Activated T-cell treated with anti-CD3 and anti-CD28 coated beads, Interleukin-2, amount 50 U/mL, for 72 hours (primary cell): ENCODE measurements at regions not wholly inside any gene's neighbourhood (a gene's known extent, or its start where the extent isn't known, plus 50 kb on each side); places are given as distances from the start of the nearest gene placed in this dataset.

Experiments
- ATAC-seq, 2 donors: fragments of 150-1000 bp; cut with Tn5 transposase; replicated peaks in 1 of 2; 2 replicates each; pipeline ENCODE4 v1.10.0; 2021; ENCODE audit warnings: moderate library complexity in 2 of 2, mild to moderate bottlenecking in 1 of 2
- DNase-seq, 2 donors: peaks; one replicate each; pipeline ENCODE4 v3.0.0; 2021 to 2022; ENCODE audit warnings: mixed read lengths in 1 of 2
- H3K27ac Mint-ChIP-seq: one replicate; pipeline ENCODE4 v1.8.0; 2022; ENCODE audit warnings: mild to moderate bottlenecking, moderate library complexity, mixed read lengths
- H3K27me3 Mint-ChIP-seq: one replicate; pipeline ENCODE4 v1.8.0; 2022; ENCODE audit warnings: low read depth, mixed read lengths
- H3K36me3 Mint-ChIP-seq, 2 donors: one replicate each; pipeline ENCODE4 v1.8.0; 2022; ENCODE audit warnings: mixed read lengths in 2 of 2, mild to moderate bottlenecking in 1 of 2; ENCODE audit not compliant: insufficient read depth in 2 of 2
- H3K4me1 Mint-ChIP-seq: one replicate; pipeline ENCODE4 v1.8.0; 2022; ENCODE audit warnings: low read depth, mixed read lengths
- H3K4me3 Mint-ChIP-seq, 2 donors: one replicate each; pipeline ENCODE4 v1.8.0; 2022; ENCODE audit warnings: mild to moderate bottlenecking in 2 of 2, mixed read lengths in 2 of 2, moderate library complexity in 2 of 2
- H3K9me3 Mint-ChIP-seq, 2 donors: one replicate each; pipeline ENCODE4 v1.8.0; 2022; ENCODE audit warnings: mixed read lengths in 2 of 2

DNA sequence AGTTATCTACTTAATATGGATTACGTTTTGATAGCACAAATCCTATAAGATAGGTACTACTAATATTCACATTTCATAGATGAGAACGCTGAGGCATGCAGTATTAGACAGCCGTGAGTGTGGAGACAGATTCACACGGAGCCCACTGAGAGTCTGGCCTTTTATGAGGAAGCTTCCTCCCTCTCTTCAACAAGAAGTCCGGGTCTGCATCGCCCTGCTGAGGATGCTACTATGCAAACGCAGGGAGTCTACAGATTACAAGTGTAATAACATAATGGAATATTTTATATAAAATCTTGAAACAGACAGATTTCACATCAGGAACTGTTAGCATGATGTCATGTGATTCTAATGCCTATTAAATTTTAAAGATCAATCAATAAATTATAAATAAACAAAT, 255.9 kb upstream of the GLI3 start:
- no peak overlapping the region for H3K27ac Mint-ChIP-seq
- H3K9me3 Mint-ChIP-seq: peaks cover 2 to 3% of the 10 kb centered on the region in 2 donors
- ATAC-seq (no peak), DNase-seq (no peak)
- no peak overlapping the region for H3K4me3 Mint-ChIP-seq
- peaks cover 26% of the 10 kb centered on the region for H3K27me3 Mint-ChIP-seq
- no peaks in the 10 kb centered on the region for H3K4me1 Mint-ChIP-seq
- peaks cover 1 to 2% of the 10 kb centered on the region in 2 donors for H3K36me3 Mint-ChIP-seq

DNA sequence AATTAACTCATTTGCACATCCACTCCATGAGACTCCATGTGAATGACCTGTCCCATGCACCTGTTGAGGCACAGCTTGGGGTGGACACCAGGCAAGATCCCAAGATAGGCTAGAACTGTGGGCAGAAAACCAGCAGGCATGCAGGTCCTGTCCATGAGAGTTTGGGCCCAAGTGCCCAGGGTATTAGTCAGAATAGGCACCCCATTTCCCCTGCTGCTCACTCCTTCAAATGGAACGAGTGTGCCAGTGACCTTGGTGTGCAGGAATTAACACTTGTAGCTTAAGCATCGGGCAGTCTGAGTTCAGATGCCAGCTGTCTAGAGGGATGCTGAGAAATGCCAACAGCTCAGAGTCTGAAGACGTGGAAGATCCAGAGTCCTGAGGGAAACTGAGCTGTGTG, 254.1 kb upstream of the GLI3 start:
- ATAC-seq (no peak), DNase-seq (no peak)
- Mint-ChIP-seq H3K4me1 (no peaks in the 10 kb centered on the region), H3K4me3 (no peak overlapping the region), H3K27me3 (peaks cover 24% of the 10 kb centered on the region), H3K9me3 (peaks cover 2 to 5% of the 10 kb centered on the region in 2 donors), H3K27ac (no peak overlapping the region), H3K36me3 (peaks cover 1 to 2% of the 10 kb centered on the region in 2 donors)

DNA sequence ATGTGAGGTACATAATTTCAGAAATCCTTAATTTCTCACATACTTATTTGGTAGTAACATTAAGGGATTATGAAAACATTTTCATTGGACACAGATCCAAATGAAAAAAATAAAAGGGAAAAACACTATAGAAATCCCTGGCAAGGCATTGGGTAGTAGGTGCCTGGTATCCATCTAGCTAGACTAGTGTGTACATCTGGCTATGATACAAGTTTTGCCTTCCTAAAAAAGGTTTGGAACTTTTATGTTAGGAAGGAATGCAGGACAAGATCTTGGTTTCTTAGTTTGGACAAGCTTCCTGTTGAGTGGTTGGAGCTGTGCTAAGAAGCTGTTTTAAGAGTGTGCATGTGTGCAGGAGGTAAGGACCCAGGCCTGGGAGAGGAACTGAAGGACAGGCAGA, 252.3 kb upstream of the GLI3 start:
- Mint-ChIP-seq H3K27ac (no peak overlapping the region), H3K36me3 (peaks cover 0 to 1% of the 10 kb centered on the region in 2 donors), H3K27me3 (peaks cover 10% of the 10 kb centered on the region), H3K9me3 (peaks cover 0 to 2% of the 10 kb centered on the region in 2 donors), H3K4me3 (no peak overlapping the region), H3K4me1 (no peaks in the 10 kb centered on the region)
- no peak for ATAC-seq
- no peak for DNase-seq

DNA sequence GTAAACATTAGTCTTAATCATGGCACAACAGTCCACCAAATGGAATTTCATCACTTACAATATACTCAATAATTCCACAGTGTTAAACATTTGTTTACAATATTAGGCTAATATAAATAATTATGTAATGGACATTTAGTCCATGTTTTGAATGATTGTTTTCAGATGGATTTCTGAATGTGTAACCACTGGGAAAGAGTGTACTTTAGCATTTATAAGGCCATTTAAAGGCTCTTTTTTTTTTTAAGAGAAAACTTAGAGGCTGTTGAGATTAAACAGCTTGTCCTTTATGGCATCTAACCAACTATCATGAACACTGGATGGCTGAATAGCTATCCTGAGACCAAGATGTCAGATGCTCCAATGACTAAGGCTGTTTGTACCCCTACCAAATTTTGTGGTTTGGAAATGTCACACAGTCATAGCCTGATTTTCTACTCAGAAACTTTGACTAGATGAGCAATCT, 248.3 kb upstream of the GLI3 start:
- Mint-ChIP-seq H3K27ac (no peak overlapping the region), H3K27me3 (peaks cover 6% of the 10 kb centered on the region), H3K36me3 (peaks cover 0 to 1% of the 10 kb centered on the region in 2 donors), H3K4me3 (no peak overlapping the region), H3K9me3 (peaks cover 2 to 3% of the 10 kb centered on the region in 2 donors), H3K4me1 (no peaks in the 10 kb centered on the region)
- DNase-seq: no peak
- peak; percentile 57 to 70 for ATAC-seq

DNA sequence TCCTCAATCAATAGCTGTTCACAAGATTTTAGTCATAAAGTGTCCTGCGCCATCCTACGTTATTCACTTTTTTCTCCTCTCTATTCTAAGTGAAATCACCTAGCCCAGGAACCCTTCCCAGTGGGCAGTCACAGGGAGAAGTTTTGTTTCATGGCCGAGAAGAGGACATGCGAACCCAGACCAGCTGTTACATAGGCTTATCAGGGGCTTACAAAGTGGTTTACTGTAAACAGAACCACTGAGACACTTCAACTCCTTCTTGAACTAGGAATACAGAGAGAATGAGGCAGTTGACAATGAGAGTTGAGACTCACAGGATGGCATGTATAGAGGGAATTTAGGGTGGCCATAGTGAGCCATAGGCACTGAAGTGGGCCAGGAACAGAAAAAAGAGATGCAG, 246.9 kb upstream of the GLI3 start:
- DNase-seq: no peak
- Mint-ChIP-seq H3K27ac (no peak overlapping the region), H3K4me1 (no peaks in the 10 kb centered on the region), H3K4me3 (no peak overlapping the region), H3K9me3 (peaks cover 2 to 3% of the 10 kb centered on the region in 2 donors), H3K36me3 (peaks cover 0 to 1% of the 10 kb centered on the region in 2 donors), H3K27me3 (peaks cover 6% of the 10 kb centered on the region)
- ATAC-seq: no peak

DNA sequence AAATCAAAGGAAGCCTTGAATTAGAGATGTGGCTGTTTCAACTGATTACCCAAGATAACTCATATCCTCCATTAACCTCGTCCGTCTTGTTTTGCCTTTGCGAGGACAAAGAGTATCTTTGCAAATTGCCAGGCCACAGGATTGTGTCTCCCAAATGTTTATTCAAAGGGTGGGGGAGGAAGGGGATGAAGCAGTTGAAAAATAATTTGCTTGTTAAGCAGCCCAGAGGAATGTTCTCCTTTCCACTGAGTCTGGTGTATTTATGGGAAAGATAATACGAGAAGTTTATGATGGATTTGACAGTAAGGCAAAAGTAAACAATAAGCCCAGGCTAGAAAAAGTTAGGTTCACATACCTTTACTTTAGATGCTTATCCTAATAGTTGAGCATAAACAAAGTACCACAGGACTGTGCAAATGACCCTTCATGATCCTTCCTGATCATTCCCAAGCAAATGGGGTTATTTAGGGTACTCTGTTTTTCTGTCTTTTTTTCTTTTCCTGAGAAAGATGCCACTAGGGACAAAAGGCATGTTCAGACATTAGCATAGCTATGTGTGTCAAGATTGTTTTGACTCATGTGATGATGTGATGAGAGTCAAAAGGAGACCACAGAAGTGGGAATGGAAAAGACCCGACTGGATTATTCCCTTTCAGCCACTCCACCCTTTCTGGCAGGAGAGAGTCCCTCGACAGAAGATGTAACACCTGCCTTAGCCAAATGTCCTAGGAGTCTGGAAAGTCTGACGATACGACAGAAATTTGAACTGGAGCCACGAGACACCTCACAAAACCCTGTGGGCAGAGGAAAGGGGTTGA, 243.0 kb upstream of the GLI3 start:
- peaks cover 0 to 5% of the 10 kb centered on the region in 2 donors for H3K9me3 Mint-ChIP-seq
- DNase-seq (no peak), ATAC-seq (no peak)
- no peaks in the 10 kb centered on the region for H3K36me3 Mint-ChIP-seq
- peaks cover 6% of the 10 kb centered on the region for H3K27me3 Mint-ChIP-seq
- H3K4me1 Mint-ChIP-seq: no peaks in the 10 kb centered on the region
- no peak overlapping the region for H3K4me3 Mint-ChIP-seq
- no peak overlapping the region for H3K27ac Mint-ChIP-seq

DNA sequence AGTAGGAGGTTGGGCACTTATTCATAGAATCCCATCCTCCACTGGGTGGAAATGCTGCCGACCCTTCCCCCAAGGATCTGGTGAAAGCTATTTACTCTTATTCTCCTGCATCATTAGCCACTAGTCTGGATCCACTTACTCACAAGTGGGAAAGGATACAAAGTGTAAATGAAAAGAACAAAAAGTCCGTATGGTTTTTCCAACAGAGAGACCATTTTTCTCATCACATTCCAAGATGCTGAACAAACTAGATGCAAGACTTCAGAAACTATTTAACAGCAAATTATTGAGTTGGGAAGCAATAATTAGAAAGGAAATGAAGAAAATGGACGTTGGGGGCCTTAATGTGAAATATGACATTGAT, 242.4 kb upstream of the GLI3 start:
- Mint-ChIP-seq H3K9me3 (peaks cover 2 to 5% of the 10 kb centered on the region in 2 donors), H3K36me3 (no peaks in the 10 kb centered on the region), H3K27me3 (peaks cover 8% of the 10 kb centered on the region), H3K4me1 (no peaks in the 10 kb centered on the region), H3K4me3 (no peak overlapping the region), H3K27ac (no peak overlapping the region)
- ATAC-seq (no peak), DNase-seq (no peak)

DNA sequence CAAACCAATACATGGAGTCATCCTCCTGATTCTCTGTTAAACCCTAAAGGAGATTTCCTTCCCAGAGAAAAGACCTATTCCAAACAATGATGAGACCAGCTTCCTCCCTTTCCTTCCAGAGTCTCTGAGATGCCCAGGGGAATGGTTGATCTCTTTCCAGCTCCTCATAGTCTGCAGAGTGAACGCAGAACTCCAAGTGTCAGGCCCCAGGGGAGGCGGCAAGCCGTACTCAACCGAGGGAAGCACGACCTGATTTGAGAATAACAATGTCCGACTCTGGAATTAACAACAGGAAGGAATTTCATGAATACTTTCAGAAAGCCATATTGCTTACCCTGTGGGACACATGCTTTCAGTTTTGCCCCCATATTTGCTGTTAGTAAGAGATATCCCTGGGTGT, 241.7 kb upstream of the GLI3 start:
- DNase-seq: no peak

DNA sequence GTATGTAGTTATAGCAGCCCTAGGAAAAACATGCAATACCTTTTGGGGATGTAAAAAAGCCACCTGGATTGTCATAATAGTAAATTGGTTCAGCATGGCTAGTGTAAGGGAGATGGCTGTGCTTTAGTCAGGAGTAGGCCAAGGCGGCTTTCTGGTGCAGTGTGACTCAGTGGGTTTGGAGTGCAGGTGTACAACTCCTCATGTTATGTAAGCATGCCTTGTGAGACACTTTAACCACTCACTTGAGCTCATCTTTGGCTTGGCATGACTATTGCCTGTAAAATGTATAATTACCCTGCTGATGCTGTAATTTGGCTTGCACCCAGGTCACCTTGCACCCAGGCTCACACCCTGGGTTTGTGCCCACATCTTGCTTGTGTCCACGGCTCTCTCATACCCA, 239.2 kb upstream of the GLI3 start:
- H3K4me1 Mint-ChIP-seq: peaks cover 9% of the 10 kb centered on the region
- peaks cover 2 to 4% of the 10 kb centered on the region in 2 donors for H3K36me3 Mint-ChIP-seq
- DNase-seq (no peak), ATAC-seq (no peak)
- H3K27ac Mint-ChIP-seq: no peak overlapping the region
- no peak overlapping the region for H3K4me3 Mint-ChIP-seq
- H3K9me3 Mint-ChIP-seq: peaks cover 5 to 10% of the 10 kb centered on the region in 2 donors
- peaks cover 10% of the 10 kb centered on the region for H3K27me3 Mint-ChIP-seq

More for the DNA sequence above, 241.7 kb upstream of the GLI3 start:
- no peak for ATAC-seq
- Mint-ChIP-seq H3K27ac (no peak overlapping the region), H3K4me3 (no peak overlapping the region), H3K9me3 (peaks cover 2 to 7% of the 10 kb centered on the region in 2 donors), H3K4me1 (no peaks in the 10 kb centered on the region), H3K27me3 (peaks cover 11% of the 10 kb centered on the region), H3K36me3 (no peaks in the 10 kb centered on the region)

DNA sequence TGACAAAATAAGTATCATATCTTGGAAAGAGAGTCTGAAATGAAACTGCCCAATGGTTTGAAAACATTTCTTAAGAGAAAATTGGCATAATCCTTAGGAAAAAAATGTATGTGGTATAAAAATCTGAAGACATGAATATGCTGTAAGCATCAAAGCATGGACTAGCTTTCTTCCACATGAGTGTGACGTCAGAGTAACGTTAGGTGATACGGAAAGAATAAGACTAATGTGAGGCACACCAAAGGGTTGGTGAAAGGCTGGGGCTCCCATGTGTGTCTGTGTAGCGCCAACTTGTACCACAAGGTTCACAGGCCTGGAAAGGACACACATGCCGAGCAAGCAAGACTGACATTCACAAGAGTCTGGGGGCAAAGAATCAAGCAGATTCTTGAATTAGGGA, 238.1 kb upstream of the GLI3 start:
- Mint-ChIP-seq H3K36me3 (peaks cover 2 to 4% of the 10 kb centered on the region in 2 donors), H3K27ac (no peak overlapping the region), H3K9me3 (peaks cover 5 to 7% of the 10 kb centered on the region in 2 donors), H3K4me1 (peaks cover 9% of the 10 kb centered on the region), H3K4me3 (no peak overlapping the region), H3K27me3 (peaks cover 5% of the 10 kb centered on the region)
- DNase-seq (no peak), ATAC-seq (no peak)

DNA sequence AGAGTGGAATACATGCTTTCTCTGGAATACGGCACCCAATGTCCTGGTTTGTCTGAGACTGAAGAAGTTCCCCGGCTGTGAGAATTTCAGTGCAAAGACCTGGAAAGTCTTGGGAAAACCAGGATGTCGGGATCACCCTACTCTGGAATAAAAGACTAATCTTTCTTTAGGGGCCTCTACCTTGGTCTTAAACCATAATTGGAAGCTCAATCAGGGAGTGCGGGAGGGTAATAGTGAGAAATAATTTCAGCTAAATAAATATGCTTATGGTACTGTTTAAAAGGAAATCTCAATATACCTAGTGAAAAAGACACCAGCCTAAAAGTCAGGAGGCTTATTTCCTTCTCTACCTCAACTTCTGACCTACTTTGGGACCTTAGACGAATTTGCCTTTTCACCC, 236.1 kb upstream of the GLI3 start:
- H3K4me1 Mint-ChIP-seq: peaks cover 9% of the 10 kb centered on the region
- H3K27me3 Mint-ChIP-seq: peaks cover 5% of the 10 kb centered on the region
- no peak for ATAC-seq
- H3K36me3 Mint-ChIP-seq: peaks cover 2 to 4% of the 10 kb centered on the region in 2 donors
- H3K27ac Mint-ChIP-seq: no peak overlapping the region
- H3K4me3 Mint-ChIP-seq: no peak overlapping the region
- DNase-seq: no peak
- peaks cover 5 to 7% of the 10 kb centered on the region in 2 donors for H3K9me3 Mint-ChIP-seq

DNA sequence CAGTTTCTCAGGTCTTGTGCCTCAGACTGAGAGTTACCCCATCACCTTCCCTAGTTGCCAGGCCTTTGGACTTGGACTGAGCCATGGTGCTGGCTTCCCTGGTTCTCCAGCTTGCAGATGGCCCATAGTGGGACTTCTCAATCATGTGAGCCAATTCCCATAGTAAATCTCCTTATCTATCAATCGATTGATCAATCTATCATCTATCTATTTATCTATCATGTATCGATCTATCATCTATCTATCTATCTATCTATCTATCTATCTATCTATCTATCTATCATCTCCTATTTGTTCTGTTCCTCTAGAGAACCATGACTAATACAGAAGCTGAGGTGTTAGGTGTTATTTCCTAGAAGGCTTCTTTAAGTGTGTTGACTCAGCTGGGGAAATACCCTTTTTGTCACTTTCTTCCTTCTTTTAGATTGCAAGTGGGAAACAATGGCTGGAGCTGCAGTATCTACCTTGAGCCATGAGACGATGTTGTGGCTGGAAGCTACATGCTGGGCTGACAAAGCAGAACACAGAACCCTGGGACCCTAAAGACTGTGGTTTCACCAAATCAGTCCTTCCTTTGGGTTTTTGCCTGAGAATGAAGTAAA, 234.7 kb upstream of the GLI3 start:
- H3K4me1 Mint-ChIP-seq: peaks cover 9% of the 10 kb centered on the region
- ATAC-seq: peak; percentile 71 to 79
- H3K9me3 Mint-ChIP-seq: peaks cover 7 to 8% of the 10 kb centered on the region in 2 donors
- H3K4me3 Mint-ChIP-seq: no peak overlapping the region
- peaks cover 2 to 4% of the 10 kb centered on the region in 2 donors for H3K36me3 Mint-ChIP-seq
- peaks cover 5% of the 10 kb centered on the region for H3K27me3 Mint-ChIP-seq
- no peak for DNase-seq
- peak overlapping the region; percentile 30 for H3K27ac Mint-ChIP-seq

DNA sequence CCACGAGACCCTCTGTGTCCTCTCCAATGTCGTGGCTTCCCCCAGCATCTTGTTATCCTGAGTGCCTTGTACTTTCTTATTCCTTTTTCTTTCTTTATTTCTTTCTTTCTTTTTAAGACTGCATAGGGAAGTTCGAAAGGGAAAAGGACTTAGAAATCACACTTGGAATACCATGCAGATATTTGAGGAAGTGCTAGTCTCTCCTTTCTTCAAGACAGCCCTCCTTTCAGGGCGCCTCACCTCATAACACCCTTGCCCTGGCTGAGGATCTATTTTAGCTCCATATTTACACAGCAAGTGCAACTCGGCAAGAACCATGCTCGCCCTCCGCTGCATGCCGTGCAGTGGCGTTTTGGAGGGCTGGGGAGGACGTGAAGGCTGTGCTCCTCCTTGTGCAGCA, 232.3 kb upstream of the GLI3 start:
- H3K27me3 Mint-ChIP-seq: peaks cover 3% of the 10 kb centered on the region
- H3K4me3 Mint-ChIP-seq: no peak overlapping the region
- DNase-seq (no peak), ATAC-seq (no peak)
- H3K4me1 Mint-ChIP-seq: peaks cover 9% of the 10 kb centered on the region
- no peak overlapping the region for H3K27ac Mint-ChIP-seq
- peaks cover 6 to 7% of the 10 kb centered on the region in 2 donors for H3K9me3 Mint-ChIP-seq
- peaks cover 2 to 4% of the 10 kb centered on the region in 2 donors for H3K36me3 Mint-ChIP-seq
